ENCODE measurements at regions not wholly inside any gene's neighbourhood (a gene's known extent, or its start where the extent isn't known, plus 50 kb on each side); places are given as distances from the start of the nearest gene placed in this dataset.
A peak's percentile ranks its signal among the peaks of the same experiment; 100 is the strongest.
"Not testable (repeated sequence)": the region's sequence is repeated elsewhere in the genome, so short reads cannot be mapped to it uniquely, and the experiment has no call there.

DNA sequence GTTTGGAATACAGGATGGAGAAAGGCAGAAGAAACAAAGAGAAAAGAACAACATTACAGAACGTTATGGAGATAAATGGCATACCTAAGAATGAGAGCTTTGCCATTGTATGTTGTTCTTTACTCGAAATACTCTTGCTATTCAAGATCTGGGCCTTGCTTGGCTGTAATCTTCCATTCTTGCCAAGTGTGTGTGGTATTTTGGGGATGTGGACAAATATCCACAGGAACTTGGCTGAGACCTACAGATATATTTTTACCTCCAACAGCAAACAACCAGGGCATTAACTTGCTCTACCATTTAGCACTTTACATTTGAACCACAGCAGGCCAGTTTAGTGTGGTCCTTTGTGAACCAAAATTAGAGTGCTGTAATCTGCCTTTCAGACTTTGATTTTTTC is 76.3 kb downstream of the DKK1 start:
- no peaks in the 10 kb centered on the region for H3K4me1 ChIP-seq (ENCODE audit: control extremely low read depth in 1 of 4, control insufficient read depth in 4 of 4, insufficient read depth in 4 of 4, low read length in 3 of 4)
- 57% methylated on average over 1 of the region's 2 CpGs for WGBS (ENCODE audit: insufficient coverage)
- DNase-seq: no peak
- H3K27ac ChIP-seq (ENCODE audit: insufficient read depth in 1 of 2, low read depth in 1 of 2, low read length in 2 of 2, poor library complexity in 1 of 2, severe bottlenecking in 2 of 2): no peak overlapping the region
- H3K27me3 ChIP-seq (replicated peaks in 2 of 5; ENCODE audit: control insufficient read depth in 4 of 5, insufficient read depth in 5 of 5, low read length in 4 of 5): peaks cover 0 to 2% (median 0%) of the 10 kb centered on the region in 5 experiments
- POLR2A ChIA-PET: no interaction called here
- no peaks in the 10 kb centered on the region for H3K9me3 ChIP-seq (ENCODE audit: control extremely low read depth in 1 of 5, control insufficient read depth in 4 of 5, insufficient read depth in 2 of 5, low read depth in 1 of 5, low read length in 4 of 5)
- CTCF ChIA-PET: no interaction called here
- no peak overlapping the region for H3K4me3 ChIP-seq (ENCODE audit: control insufficient read depth in 1 of 7, extremely low read depth in 1 of 7, insufficient read depth in 4 of 7, low read depth in 2 of 7, low read length in 6 of 7)
- H3K36me3 ChIP-seq (ENCODE audit: control insufficient read depth in 4 of 4, insufficient read depth in 4 of 4, low read length in 3 of 4): no peaks in the 10 kb centered on the region

DNA sequence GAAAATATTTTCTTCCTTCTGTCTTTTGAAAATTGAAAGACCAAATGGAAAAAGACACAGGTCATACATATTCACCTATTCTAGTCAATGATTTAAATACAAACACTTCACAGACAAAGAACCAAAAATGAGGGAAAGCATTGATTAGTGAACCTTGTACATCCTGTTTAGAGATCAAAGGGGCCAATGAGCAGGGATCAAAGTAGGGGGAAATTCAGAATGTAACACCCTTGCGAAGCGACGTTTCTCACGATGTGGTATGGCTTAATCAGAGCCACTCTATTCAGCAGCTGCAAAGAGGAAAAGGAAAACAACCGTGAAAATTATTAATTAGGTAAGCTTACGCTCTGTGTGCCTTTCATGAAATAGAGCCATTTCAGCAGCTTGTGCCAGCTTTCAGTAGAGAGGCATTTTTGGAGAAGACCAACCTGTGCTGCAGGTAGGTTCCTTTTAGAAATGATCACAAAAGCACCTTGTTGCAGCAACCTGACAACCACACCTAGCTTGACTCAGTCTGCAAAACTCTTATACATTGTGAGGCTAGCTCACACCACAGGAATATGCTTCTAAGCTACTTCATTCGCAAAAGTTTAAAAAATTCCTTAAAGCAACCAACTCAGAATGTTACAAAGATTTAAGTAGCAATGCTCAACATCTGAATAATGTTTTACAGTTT is 78.0 kb downstream of the DKK1 start:
- H3K4me3 ChIP-seq (ENCODE audit: control insufficient read depth in 1 of 7, extremely low read depth in 1 of 7, insufficient read depth in 4 of 7, low read depth in 2 of 7, low read length in 6 of 7): no peak overlapping the region
- 79% methylated on average over 7 of the region's 7 CpGs for WGBS (ENCODE audit: insufficient coverage)
- no peaks in the 10 kb centered on the region for H3K4me1 ChIP-seq (ENCODE audit: control extremely low read depth in 1 of 4, control insufficient read depth in 4 of 4, insufficient read depth in 4 of 4, low read length in 3 of 4)
- peaks cover 0 to 2% (median 0%) of the 10 kb centered on the region in 5 experiments for H3K27me3 ChIP-seq (replicated peaks in 2 of 5; ENCODE audit: control insufficient read depth in 4 of 5, insufficient read depth in 5 of 5, low read length in 4 of 5)
- H3K9me3 ChIP-seq (ENCODE audit: control extremely low read depth in 1 of 5, control insufficient read depth in 4 of 5, insufficient read depth in 2 of 5, low read depth in 1 of 5, low read length in 4 of 5): no peaks in the 10 kb centered on the region
- DNase-seq: no peak
- CTCF ChIA-PET: no interaction called here
- no peak overlapping the region for H3K27ac ChIP-seq (ENCODE audit: insufficient read depth in 1 of 2, low read depth in 1 of 2, low read length in 2 of 2, poor library complexity in 1 of 2, severe bottlenecking in 2 of 2)
- H3K36me3 ChIP-seq (ENCODE audit: control insufficient read depth in 4 of 4, insufficient read depth in 4 of 4, low read length in 3 of 4): no peaks in the 10 kb centered on the region
- POLR2A ChIA-PET: no interaction called here

DNA sequence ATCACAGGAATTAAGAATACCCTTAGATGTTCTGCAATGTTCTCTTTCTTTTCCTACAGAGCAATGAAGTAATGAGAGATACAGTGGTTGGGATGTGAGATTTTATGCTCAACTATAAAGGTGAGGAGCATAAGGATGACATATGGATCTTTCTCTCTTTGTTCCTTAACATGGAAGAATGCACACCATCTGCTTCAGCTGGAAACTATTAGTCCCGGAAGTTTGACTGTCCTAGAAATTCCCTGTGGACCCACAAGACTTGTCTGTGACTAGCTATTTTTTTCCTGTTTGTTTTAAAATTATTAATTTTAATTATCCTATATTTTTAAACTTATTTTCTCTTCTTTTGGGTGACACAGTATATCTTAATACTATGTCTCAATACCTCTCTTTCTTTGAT is 80.2 kb downstream of the DKK1 start:
- CTCF ChIA-PET: no interaction called here
- POLR2A ChIA-PET: no interaction called here
- no peaks in the 10 kb centered on the region for H3K9me3 ChIP-seq (ENCODE audit: control extremely low read depth in 1 of 5, control insufficient read depth in 4 of 5, insufficient read depth in 2 of 5, low read depth in 1 of 5, low read length in 4 of 5)
- H3K27ac ChIP-seq (ENCODE audit: insufficient read depth in 1 of 2, low read depth in 1 of 2, low read length in 2 of 2, poor library complexity in 1 of 2, severe bottlenecking in 2 of 2): no peak overlapping the region
- H3K27me3 ChIP-seq (replicated peaks in 2 of 5; ENCODE audit: control insufficient read depth in 4 of 5, insufficient read depth in 5 of 5, low read length in 4 of 5): peaks cover 0 to 2% (median 0%) of the 10 kb centered on the region in 5 experiments
- H3K4me3 ChIP-seq (ENCODE audit: control insufficient read depth in 1 of 7, extremely low read depth in 1 of 7, insufficient read depth in 4 of 7, low read depth in 2 of 7, low read length in 6 of 7): no peak overlapping the region
- H3K36me3 ChIP-seq (ENCODE audit: control insufficient read depth in 4 of 4, insufficient read depth in 4 of 4, low read length in 3 of 4): no peaks in the 10 kb centered on the region
- DNase-seq: no peak
- no peaks in the 10 kb centered on the region for H3K4me1 ChIP-seq (ENCODE audit: control extremely low read depth in 1 of 4, control insufficient read depth in 4 of 4, insufficient read depth in 4 of 4, low read length in 3 of 4)
- WGBS (ENCODE audit: insufficient coverage): 80% methylated on average over 1 of the region's 1 CpG

DNA sequence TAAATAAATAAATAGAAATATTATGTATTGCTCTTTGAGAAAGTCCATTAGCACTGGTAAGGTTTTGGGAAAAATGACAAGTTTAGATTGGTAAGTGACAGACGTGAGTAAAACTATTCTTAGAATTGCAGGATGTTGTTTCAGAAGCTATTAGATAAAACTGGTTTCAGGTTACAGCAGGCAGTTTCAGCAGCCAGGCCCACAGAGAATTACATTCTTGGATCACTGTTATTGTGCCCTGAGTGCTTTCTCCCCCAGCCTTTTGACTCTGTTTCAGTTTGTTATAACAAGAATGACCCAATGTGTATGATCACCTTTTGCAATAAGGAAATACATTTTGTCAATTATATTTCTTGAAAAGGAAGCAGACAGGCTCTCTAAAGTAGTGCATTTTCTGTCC is 86.5 kb downstream of the DKK1 start:
- no peaks in the 10 kb centered on the region for H3K36me3 ChIP-seq (ENCODE audit: control insufficient read depth in 4 of 4, insufficient read depth in 4 of 4, low read length in 3 of 4)
- DNase-seq: peak in 2 of 3 donors; percentile 11 to 13
- H3K27ac ChIP-seq (ENCODE audit: insufficient read depth in 1 of 2, low read depth in 1 of 2, low read length in 2 of 2, poor library complexity in 1 of 2, severe bottlenecking in 2 of 2): no peak overlapping the region
- no peaks in the 10 kb centered on the region for H3K27me3 ChIP-seq (replicated peaks in 2 of 5; ENCODE audit: control insufficient read depth in 4 of 5, insufficient read depth in 5 of 5, low read length in 4 of 5)
- peaks cover 0 to 5% (median 0%) of the 10 kb centered on the region in 5 experiments for H3K9me3 ChIP-seq (ENCODE audit: control extremely low read depth in 1 of 5, control insufficient read depth in 4 of 5, insufficient read depth in 2 of 5, low read depth in 1 of 5, low read length in 4 of 5)
- CTCF ChIA-PET: no interaction called here
- H3K4me1 ChIP-seq (ENCODE audit: control extremely low read depth in 1 of 4, control insufficient read depth in 4 of 4, insufficient read depth in 4 of 4, low read length in 3 of 4): no peaks in the 10 kb centered on the region
- no peak overlapping the region for H3K4me3 ChIP-seq (ENCODE audit: control insufficient read depth in 1 of 7, extremely low read depth in 1 of 7, insufficient read depth in 4 of 7, low read depth in 2 of 7, low read length in 6 of 7)
- WGBS (ENCODE audit: insufficient coverage): 86% methylated on average over 1 of the region's 1 CpG
- POLR2A ChIA-PET: no interaction called here

DNA sequence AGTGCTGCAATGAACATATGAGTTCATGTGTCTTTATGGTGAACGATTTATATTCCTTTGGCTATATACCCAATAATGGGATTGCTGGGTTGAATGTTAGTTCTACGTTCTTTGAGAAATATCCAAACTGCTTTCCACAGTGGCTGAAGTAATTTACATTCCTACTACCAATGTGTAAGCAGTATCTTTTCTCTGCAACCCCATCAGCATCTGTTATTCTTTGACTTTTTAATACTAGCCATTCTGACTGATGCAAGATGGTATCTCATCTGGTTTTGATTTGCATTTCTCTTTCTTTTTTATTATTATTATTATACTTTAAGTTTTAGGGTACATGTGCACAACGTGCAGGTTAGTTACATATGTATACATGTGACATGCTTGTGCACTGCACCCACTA is 89.7 kb downstream of the DKK1 start:
- H3K36me3 ChIP-seq (ENCODE audit: control insufficient read depth in 4 of 4, insufficient read depth in 4 of 4, low read length in 3 of 4); H3K9me3 ChIP-seq (ENCODE audit: control extremely low read depth in 1 of 5, control insufficient read depth in 4 of 5, insufficient read depth in 2 of 5, low read depth in 1 of 5, low read length in 4 of 5); CTCF ChIA-PET; H3K4me3 ChIP-seq (ENCODE audit: control insufficient read depth in 1 of 7, extremely low read depth in 1 of 7, insufficient read depth in 4 of 7, low read depth in 2 of 7, low read length in 6 of 7); H3K4me1 ChIP-seq (ENCODE audit: control extremely low read depth in 1 of 4, control insufficient read depth in 4 of 4, insufficient read depth in 4 of 4, low read length in 3 of 4); H3K27me3 ChIP-seq (replicated peaks in 2 of 5; ENCODE audit: control insufficient read depth in 4 of 5, insufficient read depth in 5 of 5, low read length in 4 of 5); POLR2A ChIA-PET; DNase-seq; H3K27ac ChIP-seq (ENCODE audit: insufficient read depth in 1 of 2, low read depth in 1 of 2, low read length in 2 of 2, poor library complexity in 1 of 2, severe bottlenecking in 2 of 2): not testable (repeated sequence)
- no CpG with 5 or more reads among the region's 3 CpGs for WGBS (ENCODE audit: insufficient coverage)

DNA sequence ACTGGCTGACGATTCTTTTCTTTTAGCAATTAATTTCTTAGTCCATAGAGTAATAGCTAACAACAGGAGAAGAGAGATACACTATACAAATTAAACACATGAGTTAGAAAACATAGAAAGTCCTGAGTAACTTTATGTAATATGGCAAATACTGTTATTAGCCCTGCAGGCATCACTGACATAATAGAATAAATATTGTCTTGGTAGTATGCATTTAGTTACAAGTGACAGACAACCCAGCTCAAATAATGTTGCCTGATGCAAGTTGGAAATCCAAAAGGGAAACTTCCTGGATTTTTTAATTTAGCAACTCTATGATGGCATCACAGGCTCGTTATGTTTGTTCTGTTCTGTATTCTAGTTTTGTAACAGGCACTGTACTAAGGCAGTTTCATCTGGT is 95.1 kb downstream of the DKK1 start:
- CTCF ChIA-PET: no interaction called here
- peaks cover 0 to 4% (median 0%) of the 10 kb centered on the region in 5 experiments for H3K27me3 ChIP-seq (replicated peaks in 2 of 5; ENCODE audit: control insufficient read depth in 4 of 5, insufficient read depth in 5 of 5, low read length in 4 of 5)
- WGBS (ENCODE audit: insufficient coverage): 100% methylated on average over 1 of the region's 2 CpGs
- H3K4me1 ChIP-seq (ENCODE audit: control extremely low read depth in 1 of 4, control insufficient read depth in 4 of 4, insufficient read depth in 4 of 4, low read length in 3 of 4): no peaks in the 10 kb centered on the region
- H3K4me3 ChIP-seq (ENCODE audit: control insufficient read depth in 1 of 7, extremely low read depth in 1 of 7, insufficient read depth in 4 of 7, low read depth in 2 of 7, low read length in 6 of 7): no peak overlapping the region
- no peaks in the 10 kb centered on the region for H3K9me3 ChIP-seq (ENCODE audit: control extremely low read depth in 1 of 5, control insufficient read depth in 4 of 5, insufficient read depth in 2 of 5, low read depth in 1 of 5, low read length in 4 of 5)
- POLR2A ChIA-PET: no interaction called here
- H3K27ac ChIP-seq (ENCODE audit: insufficient read depth in 1 of 2, low read depth in 1 of 2, low read length in 2 of 2, poor library complexity in 1 of 2, severe bottlenecking in 2 of 2): no peak overlapping the region
- no peak for DNase-seq
- no peaks in the 10 kb centered on the region for H3K36me3 ChIP-seq (ENCODE audit: control insufficient read depth in 4 of 4, insufficient read depth in 4 of 4, low read length in 3 of 4)

DNA sequence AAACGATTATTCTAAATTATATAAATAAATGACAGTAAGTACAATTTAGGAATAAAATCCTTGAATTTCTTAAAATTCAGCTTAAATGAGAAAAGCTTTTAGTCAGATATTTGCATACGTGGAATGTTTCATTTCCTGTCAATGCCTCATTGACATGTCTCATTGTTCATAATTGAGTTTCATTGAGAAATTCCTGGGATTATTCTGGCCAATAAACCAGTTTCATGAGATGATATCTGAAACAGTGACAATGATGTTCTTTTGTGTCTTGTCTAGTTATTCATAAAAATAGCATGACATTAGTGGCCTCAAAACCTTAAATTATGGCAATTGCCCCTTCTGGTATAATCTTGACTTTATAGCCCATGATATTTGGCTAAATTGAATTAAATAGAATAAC is 95.8 kb downstream of the DKK1 start:
- Histone ChIP-seq H3K27ac (ENCODE audit: insufficient read depth in 1 of 2, low read depth in 1 of 2, low read length in 2 of 2, poor library complexity in 1 of 2, severe bottlenecking in 2 of 2) (no peak overlapping the region), H3K9me3 (ENCODE audit: control extremely low read depth in 1 of 5, control insufficient read depth in 4 of 5, insufficient read depth in 2 of 5, low read depth in 1 of 5, low read length in 4 of 5) (no peaks in the 10 kb centered on the region), H3K27me3 (replicated peaks in 2 of 5; ENCODE audit: control insufficient read depth in 4 of 5, insufficient read depth in 5 of 5, low read length in 4 of 5) (peaks cover 0 to 4% (median 0%) of the 10 kb centered on the region in 5 experiments), H3K36me3 (ENCODE audit: control insufficient read depth in 4 of 4, insufficient read depth in 4 of 4, low read length in 3 of 4) (no peaks in the 10 kb centered on the region), H3K4me3 (ENCODE audit: control insufficient read depth in 1 of 7, extremely low read depth in 1 of 7, insufficient read depth in 4 of 7, low read depth in 2 of 7, low read length in 6 of 7) (no peak overlapping the region), H3K4me1 (ENCODE audit: control extremely low read depth in 1 of 4, control insufficient read depth in 4 of 4, insufficient read depth in 4 of 4, low read length in 3 of 4) (no peaks in the 10 kb centered on the region)
- CTCF ChIA-PET: no interaction called here
- 100% methylated on average over 1 of the region's 2 CpGs for WGBS (ENCODE audit: insufficient coverage)
- POLR2A ChIA-PET: no interaction called here
- no peak for DNase-seq
